ENCODE measurements at regions not wholly inside any gene's neighbourhood (a gene's known extent, or its start where the extent isn't known, plus 50 kb on each side); places are given as distances from the start of the nearest gene placed in this dataset.

DNA sequence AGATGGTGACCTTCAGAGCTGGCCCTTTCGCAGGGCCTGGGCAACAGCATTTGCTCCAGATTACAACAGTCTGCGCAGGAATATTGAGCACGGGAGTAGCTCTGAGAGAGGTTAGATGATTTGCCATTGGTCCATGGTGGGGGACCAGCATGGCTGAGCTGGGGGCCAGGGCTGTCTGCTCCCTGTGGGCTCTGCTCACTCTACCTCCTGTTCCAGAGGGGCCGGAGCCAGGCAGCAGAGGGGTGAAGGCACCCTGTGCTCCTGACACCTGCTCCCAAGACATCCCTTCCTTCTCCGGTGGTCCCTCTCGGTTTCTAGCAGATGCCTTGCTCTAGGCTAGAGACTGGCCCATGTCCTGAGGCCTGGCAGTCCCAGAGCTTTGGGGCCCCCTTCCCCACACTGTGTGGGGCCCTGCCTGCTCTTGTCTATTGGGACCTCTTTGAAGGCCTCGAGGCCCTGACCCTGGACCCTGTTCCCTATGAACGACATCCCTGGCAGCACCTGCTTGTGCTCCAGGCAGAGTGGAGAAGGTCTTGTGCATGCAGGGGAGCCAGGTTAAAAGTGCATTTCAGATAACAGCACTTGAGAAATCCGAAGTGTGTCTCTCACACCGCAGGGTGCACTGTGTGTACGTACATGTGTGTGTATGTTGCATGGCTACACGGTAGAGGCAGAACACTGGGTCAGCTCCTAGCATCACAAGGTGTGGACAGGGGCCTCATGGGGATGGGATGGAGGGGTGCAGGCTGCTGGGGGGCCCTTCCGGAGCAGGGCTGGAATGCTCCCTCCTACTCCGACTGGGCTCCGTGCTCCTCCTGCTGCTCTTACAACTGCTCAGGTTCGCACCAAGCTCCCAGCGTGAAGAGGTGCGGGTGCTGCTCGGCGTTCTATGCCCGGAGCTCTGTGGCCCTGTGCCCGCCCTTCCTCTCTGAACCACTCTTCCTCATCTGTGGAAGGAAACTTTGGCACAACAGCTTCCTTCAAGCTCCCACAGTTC lies 123.3 kb upstream of the B3GAT1 start:
- TF ChIP-seq CTCF (IDR thresholded peaks at IDR 0.05) (no peak), POLR2AphosphoS5 (IDR thresholded peaks at IDR 0.05; ENCODE audit: insufficient read depth in 1 of 2, low read depth in 1 of 2) (no peak)
